GM21447 (cell line): ENCODE measurements at regions not wholly inside any gene's neighbourhood (a gene's known extent, or its start where the extent isn't known, plus 50 kb on each side); places are given as distances from the start of the nearest gene placed in this dataset.

Source experiments
- ATAC-seq: cut with Tn5 transposase; IDR thresholded peaks from one replicate; pipeline ENCODE4 v1.9.1; 2021; ENCODE audit not compliant: unreplicated experiment

DNA sequence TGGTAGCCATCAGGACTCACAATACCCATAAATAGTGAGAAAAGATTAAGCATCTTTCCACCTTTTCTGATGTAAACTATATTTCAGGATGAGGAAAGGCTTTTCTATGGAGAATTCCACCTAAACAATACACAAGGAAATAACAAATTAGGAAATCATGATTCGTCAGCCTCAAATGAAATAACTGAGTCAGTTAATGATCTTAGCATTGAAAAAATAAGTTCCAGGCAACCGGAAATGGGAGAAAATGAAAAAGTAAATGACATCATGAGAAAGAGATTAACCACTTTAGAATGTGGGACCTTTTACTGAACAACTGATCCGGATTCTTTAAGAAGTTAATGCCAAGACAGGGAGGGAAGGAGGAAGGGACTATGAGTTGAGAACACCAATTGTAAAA, 742.3 kb downstream of the TNS3 start:
- ATAC-seq = no peak

DNA sequence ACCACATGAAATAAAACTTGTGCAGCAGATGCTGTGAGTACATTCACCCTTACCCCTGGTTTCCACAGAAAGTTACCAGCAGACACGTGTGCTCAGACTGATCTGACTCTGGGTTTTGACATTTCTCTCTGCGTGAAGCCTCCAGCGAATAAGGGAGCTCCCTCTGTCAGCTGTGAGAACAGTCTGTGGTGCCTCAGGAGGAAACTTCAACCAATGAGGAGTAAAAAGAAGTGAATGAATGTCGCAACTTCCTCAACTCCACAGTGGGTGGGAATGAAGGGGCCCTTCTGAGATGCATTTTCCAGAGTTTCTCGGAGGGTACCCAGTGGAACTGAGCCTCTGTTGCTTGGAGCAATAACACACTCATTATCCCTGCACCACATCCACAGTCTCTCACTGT, 743.4 kb downstream of the TNS3 start:
- no peak for ATAC-seq

DNA sequence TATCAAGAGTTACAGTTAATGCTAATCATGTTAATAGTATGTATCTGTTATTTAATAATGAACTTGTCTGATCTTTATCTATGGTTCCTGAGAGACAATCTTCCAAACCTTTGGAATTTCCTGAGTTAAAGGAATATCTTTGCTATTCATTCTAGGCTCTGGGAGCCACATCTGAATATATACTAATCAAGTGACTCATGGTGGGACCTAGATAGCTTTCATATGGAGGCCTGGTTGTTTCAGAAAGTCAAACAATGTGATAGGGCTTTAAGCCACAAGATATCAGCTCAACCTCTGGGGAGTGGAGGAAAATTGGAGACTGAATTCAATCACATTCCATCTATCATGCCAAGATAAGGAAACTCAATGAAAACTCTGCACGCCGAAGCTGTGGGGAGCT, 746.4 kb downstream of the TNS3 start:
- no peak for ATAC-seq

DNA sequence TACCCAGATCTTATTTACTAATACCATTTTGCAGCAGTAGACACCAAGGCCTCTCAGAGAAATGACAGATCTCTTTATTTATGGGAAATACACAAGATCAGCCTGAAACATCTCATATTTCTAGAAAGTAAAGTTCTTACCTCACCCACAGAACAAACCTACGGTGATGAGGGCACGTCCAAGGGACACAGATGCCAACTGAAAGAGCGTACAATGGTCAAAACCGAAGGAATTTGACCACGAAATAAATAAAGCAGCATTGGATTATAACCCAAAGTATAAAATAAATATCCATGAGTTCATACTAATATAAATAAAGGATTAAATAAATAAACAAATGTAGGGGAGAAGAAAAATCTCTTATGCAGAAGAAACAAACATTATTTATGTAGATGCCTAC, 747.0 kb downstream of the TNS3 start:
- ATAC-seq = no peak

DNA sequence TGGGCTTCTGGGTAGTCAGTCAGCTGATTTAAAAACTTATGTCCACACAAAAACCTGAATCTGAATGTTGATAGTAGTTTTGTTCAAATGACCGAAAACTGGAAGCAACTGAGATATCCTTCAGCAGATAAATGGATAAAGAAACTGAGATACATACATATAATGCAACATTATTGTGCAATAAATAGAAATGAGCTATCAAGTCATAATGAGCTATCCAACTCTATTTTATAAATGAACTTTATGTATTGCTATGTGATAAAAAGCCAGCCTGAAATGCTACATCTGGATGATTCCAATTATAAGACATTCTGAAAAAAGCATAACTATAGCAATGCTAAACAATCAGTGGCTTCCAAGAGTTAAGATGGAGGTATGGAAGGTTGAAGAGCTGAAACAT, 748.7 kb downstream of the TNS3 start:
- no peak for ATAC-seq

DNA sequence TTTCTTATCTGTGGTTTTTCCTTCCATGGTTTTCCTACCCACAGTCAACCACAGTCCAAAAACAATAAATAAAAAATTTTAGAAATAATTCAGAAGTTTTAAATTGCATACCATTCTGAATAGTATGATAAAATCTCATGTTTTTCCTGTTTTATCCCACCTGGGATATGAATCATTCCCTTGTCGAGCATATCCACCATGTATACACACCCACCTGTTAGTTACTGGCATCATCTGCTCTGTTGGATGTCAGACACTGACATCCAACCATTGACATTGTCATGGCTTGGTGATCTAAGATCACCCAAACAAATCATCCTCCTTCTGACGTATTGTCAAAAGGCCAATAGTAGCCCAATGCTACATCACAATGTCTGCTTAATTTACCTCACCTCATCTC, 749.8 kb downstream of the TNS3 start:
- no peak for ATAC-seq

DNA sequence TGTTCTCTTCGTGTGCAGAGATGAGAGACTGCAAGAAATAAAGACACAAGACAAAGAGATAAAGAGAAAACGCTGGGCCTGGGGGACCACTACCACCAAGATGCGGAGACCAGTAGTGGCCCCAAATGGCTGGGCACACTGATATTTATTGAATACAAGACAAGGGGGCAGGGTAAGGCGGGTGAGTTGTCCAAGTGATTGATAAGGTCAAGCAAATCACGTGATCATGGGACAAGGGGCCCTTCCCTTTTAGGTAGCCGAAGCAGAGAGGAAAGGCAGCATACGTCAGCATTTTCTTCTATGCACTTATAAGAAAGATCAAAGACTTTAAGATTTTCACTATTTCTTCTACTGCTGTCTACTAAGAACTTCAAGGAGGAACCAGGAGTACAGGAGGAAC, 762.1 kb downstream of the TNS3 start:
- no peak for ATAC-seq

DNA sequence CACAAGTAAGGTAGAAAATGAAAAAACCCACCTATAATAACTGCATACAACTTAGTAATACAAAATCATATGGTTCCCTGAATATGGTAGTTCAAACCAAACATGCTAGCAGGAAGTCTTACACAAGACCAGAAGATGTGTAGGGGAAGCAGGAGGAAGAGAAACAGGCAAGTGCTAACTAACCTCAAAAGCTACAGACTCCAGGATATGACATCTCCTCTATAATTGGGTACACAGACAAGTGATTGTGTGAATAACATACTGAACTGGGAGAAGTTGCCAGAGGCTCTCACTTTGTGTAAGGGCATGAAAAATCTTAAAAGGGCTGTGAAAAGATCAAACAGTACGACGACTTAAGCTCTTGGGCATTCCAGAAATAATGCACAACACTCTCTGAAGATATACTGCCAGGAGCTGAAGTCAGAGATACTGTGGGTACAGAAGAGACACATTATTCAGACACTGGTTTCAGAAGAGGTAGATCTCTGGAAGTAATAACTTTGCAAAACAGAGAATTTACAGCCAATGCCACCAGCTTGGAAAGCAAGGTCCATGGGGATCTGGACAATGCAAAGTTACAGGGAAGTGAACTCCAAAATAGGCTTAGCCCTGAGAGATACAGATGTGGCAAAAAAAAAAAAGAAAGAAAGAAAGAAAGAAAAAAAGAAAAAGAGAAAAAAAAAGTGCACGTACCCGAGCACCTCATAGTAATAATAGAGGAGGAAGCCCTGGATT, 767.2 kb downstream of the TNS3 start:
- ATAC-seq = no peak

DNA sequence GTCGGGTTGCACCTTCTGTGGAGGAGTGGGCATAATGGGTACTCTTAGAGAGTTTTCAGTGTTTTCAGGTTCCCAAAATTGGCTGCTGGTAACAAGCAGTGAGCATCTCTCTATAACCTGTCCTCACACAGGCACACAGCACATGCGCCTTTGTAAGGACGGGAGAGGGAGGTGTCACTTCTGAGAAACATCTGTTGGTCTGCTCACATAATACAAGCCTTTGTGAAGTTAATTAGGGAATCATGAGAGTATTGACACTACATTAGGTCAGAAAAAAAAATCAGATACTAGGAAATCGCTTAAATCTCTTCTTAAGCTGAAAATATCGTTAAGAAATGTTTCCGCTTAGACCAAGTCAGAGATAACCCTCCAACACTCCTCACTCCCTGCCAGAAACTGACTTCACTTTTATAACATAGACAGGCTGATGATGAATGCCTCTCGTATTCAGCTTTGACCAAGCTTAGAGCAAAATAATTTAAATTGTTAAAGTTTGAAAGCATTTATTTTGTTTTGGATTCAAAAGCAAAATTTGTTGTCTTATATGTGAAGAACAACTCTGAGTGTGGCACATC, 769.7 kb downstream of the TNS3 start:
- ATAC-seq = no peak

DNA sequence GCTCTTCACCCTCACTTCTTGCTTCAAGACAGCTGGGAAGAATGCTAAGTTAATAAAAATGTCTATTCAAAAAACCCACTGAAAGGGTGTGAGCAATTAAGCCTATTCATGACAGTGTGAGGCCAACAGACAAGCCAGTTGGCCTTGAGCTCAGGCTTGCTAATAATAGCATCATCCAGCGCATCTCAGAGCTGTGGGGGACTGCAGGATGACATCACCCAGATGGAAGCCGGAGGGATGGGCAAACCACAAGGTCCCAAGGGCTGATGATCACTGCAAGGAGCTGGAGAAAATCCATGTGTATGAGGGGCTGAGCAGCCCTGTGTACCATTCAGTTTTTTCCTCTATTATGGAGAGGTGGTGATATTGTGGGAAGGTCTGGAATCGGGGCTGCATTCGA, 770.4 kb downstream of the TNS3 start:
- ATAC-seq = no peak

DNA sequence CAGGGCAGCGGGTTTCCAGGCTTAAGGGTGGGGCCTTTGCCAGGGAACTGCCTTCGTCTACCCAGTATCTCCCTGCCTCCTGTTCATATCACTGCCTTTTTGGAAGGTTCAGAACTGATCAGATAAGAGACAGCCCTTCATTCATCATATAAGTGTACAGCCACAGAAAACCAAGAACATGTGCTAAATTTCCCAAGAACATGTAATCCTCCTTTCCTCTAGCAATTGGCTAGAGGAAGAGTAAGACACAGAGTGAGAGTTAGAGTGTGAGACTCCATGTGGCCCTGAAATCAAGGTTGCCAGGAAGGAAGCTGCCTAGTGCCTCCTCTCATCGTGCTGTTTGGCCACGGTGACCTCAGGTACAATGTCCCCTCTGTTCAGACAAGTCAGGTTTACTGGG, 770.9 kb downstream of the TNS3 start:
- ATAC-seq = no peak

DNA sequence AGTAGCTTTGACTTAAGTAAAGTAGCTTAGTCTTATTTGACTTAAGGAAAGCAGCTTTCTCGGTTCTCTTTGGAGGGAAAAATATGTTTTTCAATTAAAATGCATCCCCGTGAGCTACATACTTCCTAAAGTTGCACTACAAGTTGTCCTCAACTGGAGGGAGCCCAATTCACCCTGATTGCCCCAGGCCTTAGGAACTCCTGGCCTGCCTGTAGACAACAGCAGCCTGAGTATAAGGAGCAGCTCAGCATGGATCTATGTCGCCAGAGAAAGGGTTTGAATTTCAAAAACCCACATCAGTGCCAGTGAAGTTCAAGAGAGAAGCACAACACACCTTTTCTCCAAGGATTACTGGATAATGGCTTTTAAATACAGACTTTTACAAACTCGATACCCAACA, 772.0 kb downstream of the TNS3 start:
- no peak for ATAC-seq

DNA sequence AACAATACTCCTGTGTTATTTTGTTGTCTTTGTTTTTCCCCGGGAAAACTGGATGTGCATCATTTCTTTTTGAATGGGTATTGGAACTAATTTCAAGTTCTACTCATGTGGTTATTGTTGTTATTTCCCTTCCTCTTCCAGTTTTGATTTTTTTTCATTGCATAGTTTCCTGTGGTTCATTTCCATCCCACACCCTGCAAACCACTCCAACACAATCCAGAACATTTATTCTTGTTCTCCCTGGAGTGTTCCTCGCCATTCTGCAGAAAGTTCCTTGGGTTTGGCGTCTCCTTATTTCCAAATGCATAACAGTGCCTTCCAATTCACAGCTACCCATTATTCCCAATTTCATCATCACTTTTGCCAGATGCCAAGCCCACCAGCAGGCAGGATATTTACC, 775.1 kb downstream of the TNS3 start:
- ATAC-seq = no peak

DNA sequence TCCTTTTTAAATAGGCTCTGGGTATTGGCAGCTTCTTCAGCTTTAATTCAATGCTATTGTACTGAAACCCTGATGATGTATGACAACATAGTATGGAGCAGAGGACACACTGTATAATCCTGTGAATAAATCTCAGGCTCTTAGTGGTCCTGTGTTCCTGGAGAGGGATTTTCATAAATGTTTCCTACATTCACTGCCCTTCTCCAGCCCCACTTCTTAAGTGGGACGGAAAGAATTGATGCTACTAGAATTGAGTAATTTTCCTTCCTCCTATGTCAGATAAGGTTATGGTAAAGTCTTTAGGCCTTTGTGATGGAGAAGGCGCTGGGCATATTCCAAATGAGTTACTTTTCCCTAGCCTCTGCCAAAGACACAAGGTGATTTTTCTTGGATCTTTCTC, 779.4 kb downstream of the TNS3 start:
- ATAC-seq = no peak

DNA sequence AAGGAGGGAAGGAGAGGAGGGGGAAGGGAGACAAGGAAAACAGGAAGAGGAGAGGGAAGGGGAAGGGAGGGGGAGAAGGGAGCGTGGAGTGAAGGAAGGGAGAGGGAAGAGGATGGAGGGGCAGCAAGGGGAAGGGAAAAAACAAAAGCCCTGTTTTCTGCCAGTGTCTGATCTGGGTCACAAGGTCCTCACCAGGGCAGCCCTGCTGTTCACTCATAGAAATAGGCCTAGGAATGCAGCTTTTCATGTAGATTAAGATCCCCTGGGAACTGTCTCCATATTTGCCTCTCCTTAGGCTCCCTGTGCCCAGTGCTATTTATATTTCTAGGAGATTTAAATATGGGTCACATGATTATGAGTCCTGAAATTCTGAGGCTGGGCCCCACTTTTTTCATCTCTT, 790.7 kb downstream of the TNS3 start:
- ATAC-seq = no peak

DNA sequence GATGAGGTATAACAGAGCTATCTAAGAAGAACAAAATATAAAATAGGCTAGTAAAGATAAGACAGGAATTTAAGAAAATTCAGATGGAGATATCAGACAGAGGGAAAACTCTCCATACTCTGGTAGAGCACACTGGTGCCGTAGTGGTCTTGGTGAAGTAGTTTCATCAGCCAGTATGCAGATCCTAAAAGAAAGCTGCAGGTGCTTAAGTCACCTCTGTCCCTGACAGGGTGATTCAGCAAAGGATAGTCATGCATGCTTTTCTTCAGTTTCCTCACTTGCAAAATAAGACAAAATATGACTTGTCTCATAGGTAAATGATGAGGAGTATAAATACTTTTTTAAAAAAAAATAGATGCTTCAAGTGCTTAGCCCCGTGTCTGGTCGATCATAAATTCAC, 794.9 kb downstream of the TNS3 start:
- ATAC-seq = no peak

DNA sequence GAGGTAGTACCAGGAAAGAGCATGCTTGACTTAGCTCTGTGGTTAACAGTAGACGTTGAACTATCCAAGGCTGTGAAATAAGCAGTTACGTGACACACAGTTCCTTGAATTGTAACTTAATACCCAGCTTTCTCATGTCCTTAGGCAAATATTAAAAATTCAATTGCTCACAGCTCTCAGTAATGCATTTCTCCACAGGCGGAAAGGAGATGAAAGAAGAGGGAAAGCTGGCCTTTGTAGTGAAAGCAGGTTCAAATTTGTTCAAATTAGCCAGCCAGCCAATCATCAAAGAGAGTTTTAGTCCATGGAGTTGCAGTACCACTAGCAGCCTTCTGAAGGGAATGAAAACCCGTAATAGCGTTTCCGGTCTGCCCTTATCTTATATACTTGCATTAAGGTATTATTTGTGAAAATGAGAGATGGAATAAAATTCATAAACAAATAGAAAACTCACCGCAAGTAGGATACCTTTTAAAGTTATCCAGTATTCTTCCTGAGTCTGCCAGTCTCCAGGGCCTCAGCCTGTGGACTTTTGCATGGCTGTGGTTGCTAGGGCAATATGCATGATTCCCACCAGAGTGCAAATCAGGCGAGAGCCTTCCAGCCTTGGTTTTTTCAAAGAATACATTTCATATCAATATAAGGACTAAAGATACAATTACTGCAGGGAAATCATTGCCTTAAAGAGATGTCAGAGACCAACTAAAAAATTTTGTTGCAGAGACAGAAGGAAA, 795.5 kb downstream of the TNS3 start:
- ATAC-seq = no peak

DNA sequence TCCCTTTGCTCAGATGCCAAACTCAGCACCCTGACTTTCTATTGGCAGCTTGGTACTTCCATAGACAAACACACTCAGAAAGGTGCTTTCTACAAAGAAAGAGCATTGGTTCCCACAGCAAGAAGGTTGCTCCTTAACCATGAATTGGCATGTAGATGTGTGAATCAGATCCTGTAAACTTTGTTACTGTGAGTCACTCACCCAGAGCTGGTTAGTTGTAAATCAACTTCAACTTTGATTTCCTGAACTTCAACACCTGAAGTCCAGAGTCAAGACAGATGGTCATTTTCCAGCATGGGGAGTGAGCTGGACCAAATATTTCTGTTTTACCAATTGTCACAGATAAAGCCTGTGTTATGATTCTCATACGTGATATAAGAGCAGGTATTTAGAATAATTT, 797.2 kb downstream of the TNS3 start:
- no peak for ATAC-seq

DNA sequence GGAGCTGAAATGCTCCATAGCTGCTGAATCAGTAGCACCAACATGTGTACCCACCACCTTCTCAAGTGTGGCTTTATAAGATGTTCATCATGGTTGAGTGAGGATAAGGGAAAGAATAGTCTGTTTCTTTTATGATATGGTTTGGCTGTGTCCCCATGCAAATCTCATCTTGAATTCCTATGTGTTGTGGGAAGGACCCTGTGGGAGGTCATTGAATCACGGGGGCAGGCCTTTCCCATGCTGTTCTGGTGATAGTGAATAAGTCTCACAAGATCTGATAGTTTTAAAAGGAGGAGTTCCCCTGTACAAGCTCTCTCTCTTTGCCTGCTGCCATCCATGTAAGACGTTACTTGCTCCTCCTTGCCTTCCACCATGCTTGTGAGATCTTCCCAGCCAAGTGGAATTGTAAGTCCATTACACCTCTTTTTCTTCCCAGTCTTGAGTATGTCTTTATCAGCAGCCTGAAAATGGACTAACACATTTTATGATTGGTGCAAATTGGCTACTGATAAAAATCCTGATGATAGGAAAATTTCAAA, 799.9 kb downstream of the TNS3 start:
- no peak for ATAC-seq

DNA sequence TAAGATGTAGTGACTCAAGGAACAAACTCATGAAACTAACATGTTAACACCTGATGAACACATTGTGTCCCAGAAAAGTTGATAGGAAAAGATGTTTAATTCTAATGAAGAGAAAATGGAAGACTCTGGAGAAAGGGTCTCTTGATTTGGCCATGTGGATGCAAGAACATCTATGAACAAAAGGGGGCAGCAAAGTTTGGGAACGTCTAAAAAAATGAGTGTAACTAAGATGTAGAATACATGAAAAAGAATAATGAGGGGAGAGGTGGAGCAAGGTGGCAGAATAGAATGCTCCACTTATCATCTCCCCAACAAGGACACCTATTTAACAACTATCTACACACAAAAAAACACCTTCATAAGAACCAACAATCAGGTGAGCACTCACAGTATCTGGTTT, 805.1 kb downstream of the TNS3 start:
- ATAC-seq = no peak

DNA sequence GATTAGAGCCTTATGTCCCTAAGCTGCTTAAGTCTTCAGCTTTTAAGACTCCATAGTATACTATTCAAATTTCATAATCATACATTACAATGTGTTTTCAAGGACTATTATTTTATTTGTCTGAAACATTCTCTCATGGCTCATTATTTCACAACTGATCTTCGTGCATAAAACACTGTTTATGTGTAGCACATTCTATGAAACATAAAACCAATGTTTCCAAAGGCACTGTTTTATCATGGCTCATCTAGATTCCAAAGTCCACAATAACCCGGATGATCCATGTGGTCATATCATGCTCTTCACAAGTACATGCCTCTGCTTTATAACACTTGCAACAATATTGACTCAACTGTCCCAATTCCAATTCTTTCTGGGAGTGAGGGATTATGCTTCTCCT, 806.1 kb downstream of the TNS3 start:
- no peak for ATAC-seq

DNA sequence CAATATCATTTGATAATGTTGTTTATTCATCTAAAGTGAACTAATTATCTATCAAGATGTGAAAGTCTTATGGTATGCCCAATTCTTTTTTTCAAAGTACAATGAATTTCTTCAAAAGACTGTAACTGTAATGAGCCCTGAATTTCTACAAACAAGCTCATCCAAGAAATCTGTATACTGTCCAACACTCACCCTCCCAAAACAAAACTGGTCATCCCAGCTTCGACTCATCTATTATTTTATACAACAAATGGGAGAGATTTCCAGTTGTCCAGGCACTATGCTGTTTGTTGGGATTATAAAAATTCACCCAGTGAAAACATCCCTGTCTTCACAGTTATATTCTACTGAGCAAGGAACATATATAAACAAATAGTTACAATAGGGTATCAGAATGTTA, 806.9 kb downstream of the TNS3 start:
- no peak for ATAC-seq
